ENCODE measurements at regions not wholly inside any gene's neighbourhood (a gene's known extent, or its start where the extent isn't known, plus 50 kb on each side); places are given as distances from the start of the nearest gene placed in this dataset. TPM values are rescaled to one million over a fixed set of nuclear protein-coding genes. Genes with fewer than 3 reads are reported as not detected.

GRCh38 chr2:177155631-177156030, 57.0 kb upstream of the HNRNPA3 start:
- Histone ChIP-seq H3K9me3 (no peaks in the 10 kb centered on the region), H3K36me3 (no peaks in the 10 kb centered on the region), H3K27me3 (no peaks in the 10 kb centered on the region), H3K4me1 (no peaks in the 10 kb centered on the region), H3K4me3 (no peak overlapping the region), H3K27ac (no peak overlapping the region)
- TF ChIP-seq POLR2A (IDR thresholded peaks at IDR 0.05) (no peak), EP300 (IDR thresholded peaks at IDR 0.05) (no peak), CTCF (IDR thresholded peaks at IDR 0.05) (no peak)
- DNase-seq (ENCODE audit: low spot score in 2 of 2): no peak
- WGBS, 2 donors: 91 to 98% methylated on average over 1 of the region's 1 CpG

GRCh38 chr2:177161741-177162460, 50.7 kb upstream of the HNRNPA3 start:
- Histone ChIP-seq H3K4me1 (peaks cover 0 to 34% (median 4%) of the 10 kb centered on the region in 4 donors), H3K36me3 (no peaks in the 10 kb centered on the region), H3K4me3 (no peak overlapping the region), H3K27me3 (no peaks in the 10 kb centered on the region), H3K27ac (no peak overlapping the region), H3K9me3 (no peaks in the 10 kb centered on the region)
- DNase-seq (ENCODE audit: low spot score in 2 of 2): peak in 1 of 2 donors; percentile 31
- 43 to 47% methylated on average over 12 of the region's 12 CpGs for WGBS, 2 donors
- TF ChIP-seq POLR2A (IDR thresholded peaks at IDR 0.05): no peak
- no peak for TF ChIP-seq EP300 (IDR thresholded peaks at IDR 0.05)
- TF ChIP-seq CTCF (IDR thresholded peaks at IDR 0.05): peak; percentile 32 to 65 (median 46)

Small RNA genes in the stretch of these regions (small RNA-seq; reads per million reads assigned to genes)
- gene RNA5SP112: not detected
- gene RNU6-187P: not detected
- gene RNU6ATAC14P: not detected
